Mesenchymal stem cell (in vitro differentiated cells and primary cell): ENCODE measurements at regions not wholly inside any gene's neighbourhood (a gene's known extent, or its start where the extent isn't known, plus 50 kb on each side); places are given as distances from the start of the nearest gene placed in this dataset.

Experiments used
- DNase-seq: peaks from one replicate; pipeline ENCODE4 v3.0.0-alpha.2; 2013
- H2AFZ ChIP-seq: one replicate; pipeline ENCODE4 v1.6.1; 2013; ENCODE audit warnings: low read depth, mild to moderate bottlenecking, control low read depth, inconsistent platforms, low read length, moderate library complexity
- H2AK5ac ChIP-seq: 2 replicates; pipeline ENCODE4 v1.6.1; 2013; ENCODE audit warnings: low read length, moderate library complexity, mild to moderate bottlenecking, inconsistent platforms; ENCODE audit not compliant: severe bottlenecking
- H2BK120ac ChIP-seq: one replicate; pipeline ENCODE4 v1.6.1; 2013; ENCODE audit warnings: low read depth, mild to moderate bottlenecking, inconsistent platforms, low read length, moderate library complexity
- H2BK12ac ChIP-seq, 2 experiments: one replicate each; pipeline ENCODE4 v1.6.1; 2013; ENCODE audit warnings: inconsistent platforms in 2 of 2, low read length in 2 of 2, mild to moderate bottlenecking in 2 of 2, moderate library complexity in 2 of 2, control low read depth in 1 of 2
- H2BK15ac ChIP-seq: one replicate; pipeline ENCODE4 v1.6.1; 2013; ENCODE audit warnings: mild to moderate bottlenecking, low read depth, inconsistent platforms; ENCODE audit not compliant: poor library complexity, severe bottlenecking
- H2BK5ac ChIP-seq: 2 replicates; pipeline ENCODE4 v1.6.1; 2013; ENCODE audit warnings: low read depth, mild to moderate bottlenecking, low read length, control low read depth, inconsistent platforms; ENCODE audit not compliant: poor library complexity, severe bottlenecking
- H3K14ac ChIP-seq, 2 experiments: one replicate each; pipeline ENCODE4 v1.6.1; 2013; ENCODE audit warnings: inconsistent platforms in 2 of 2, low read length in 2 of 2, control low read depth in 1 of 2, mild to moderate bottlenecking in 1 of 2, moderate library complexity in 1 of 2
- H3K18ac ChIP-seq, 2 experiments: one replicate each; pipeline ENCODE4 v1.6.1; 2013; ENCODE audit warnings: inconsistent platforms in 2 of 2, low read length in 2 of 2, control low read depth in 1 of 2, low read depth in 1 of 2, mild to moderate bottlenecking in 1 of 2
- H3K23ac ChIP-seq, 2 experiments: one replicate each; pipeline ENCODE4 v1.6.1; 2013; ENCODE audit warnings: inconsistent platforms in 2 of 2, low read length in 2 of 2, mild to moderate bottlenecking in 2 of 2, moderate library complexity in 2 of 2, control low read depth in 1 of 2
- H3K27ac ChIP-seq: 2 replicates; pipeline ENCODE4 v1.5.1; 2013; ENCODE audit warnings: mild to moderate bottlenecking, moderate library complexity, low read length, control low read depth, inconsistent platforms; ENCODE audit not compliant: poor library complexity, severe bottlenecking
- H3K27me3 ChIP-seq, 2 experiments: 2 replicates each; pipeline versions ENCODE4 v1.6.1 to v1.7.0; 2013; ENCODE audit warnings: low read length in 2 of 2, mild to moderate bottlenecking in 2 of 2, moderate library complexity in 2 of 2, control low read depth in 1 of 2, inconsistent platforms in 1 of 2; ENCODE audit not compliant: control insufficient read depth in 1 of 2, insufficient read depth in 1 of 2
- H3K36me3 ChIP-seq, 2 experiments: 2 replicates each; pipeline versions ENCODE4 v1.6.1 to v1.7.0; 2013; ENCODE audit warnings: low read length in 2 of 2, control low read depth in 1 of 2, inconsistent platforms in 1 of 2, low read depth in 1 of 2, mild to moderate bottlenecking in 1 of 2; ENCODE audit not compliant: insufficient read depth in 2 of 2, control insufficient read depth in 1 of 2
- H3K4ac ChIP-seq, 2 experiments: one replicate each; pipeline ENCODE4 v1.6.1; 2013; ENCODE audit warnings: inconsistent platforms in 2 of 2, low read length in 2 of 2, mild to moderate bottlenecking in 2 of 2, moderate library complexity in 2 of 2, control low read depth in 1 of 2, low read depth in 1 of 2
- H3K4me1 ChIP-seq: 2 replicates; pipeline ENCODE4 v1.6.1; 2013; ENCODE audit warnings: low read depth, low read length, control low read depth; ENCODE audit not compliant: control insufficient read depth, insufficient read depth
- H3K4me2 ChIP-seq: 2 replicates; pipeline ENCODE4 v1.6.1; 2013; ENCODE audit warnings: low read length, mild to moderate bottlenecking, inconsistent platforms; ENCODE audit not compliant: poor library complexity, severe bottlenecking
- H3K4me3 ChIP-seq, 2 experiments: 2 replicates each; pipeline versions ENCODE4 v1.5.1 to v1.7.0; 2013; ENCODE audit warnings: low read length in 2 of 2, mild to moderate bottlenecking in 2 of 2, control low read depth in 1 of 2, low read depth in 1 of 2; ENCODE audit not compliant: insufficient read depth in 1 of 2
- H3K79me1 ChIP-seq: replicated peaks from 2 replicates; pipeline ENCODE4 v1.6.1; 2013; ENCODE audit warnings: mild to moderate bottlenecking, control low read depth, low read length, inconsistent platforms; ENCODE audit not compliant: poor library complexity, severe bottlenecking
- H3K9ac ChIP-seq: 2 replicates; pipeline ENCODE4 v1.7.0; 2013; ENCODE audit warnings: mild to moderate bottlenecking, low read length, moderate library complexity
- H3K9me3 ChIP-seq: 2 replicates; pipeline ENCODE4 v1.7.0; 2013; ENCODE audit warnings: mild to moderate bottlenecking, low read length; ENCODE audit not compliant: control insufficient read depth
- H4K8ac ChIP-seq: one replicate; pipeline ENCODE4 v1.6.1; 2013; ENCODE audit warnings: inconsistent platforms, mild to moderate bottlenecking, low read length, moderate library complexity
- H4K91ac ChIP-seq: one replicate; pipeline ENCODE4 v1.6.1; 2013; ENCODE audit warnings: mild to moderate bottlenecking, low read length, inconsistent platforms
- WGBS: methylation state at CpG from one replicate; pipeline ENCODE4 v1.1.7; 2013; ENCODE audit warnings: mixed read lengths; 5-methylcytosine and 5-hydroxymethylcytosine counted together

- no peak overlapping the region for H4K91ac ChIP-seq
- no peak for DNase-seq
- no peaks in the 10 kb centered on the region for H3K4me1 ChIP-seq
- no peak overlapping the region for H2AFZ ChIP-seq
- no peak overlapping the region for H4K8ac ChIP-seq
- no peak overlapping the region for H3K4ac ChIP-seq
- no peaks in the 10 kb centered on the region for H3K36me3 ChIP-seq
- no peak overlapping the region for H2BK120ac ChIP-seq
- WGBS: 100% methylated on average over 1 of the region's 1 CpG
- no peak overlapping the region for H3K14ac ChIP-seq
- H3K18ac ChIP-seq: no peak overlapping the region
- H3K23ac ChIP-seq: no peak overlapping the region
- H2BK5ac ChIP-seq: no peak overlapping the region
- no peak overlapping the region for H3K4me3 ChIP-seq
- no peaks in the 10 kb centered on the region for H3K79me1 ChIP-seq
- H3K9me3 ChIP-seq: no peaks in the 10 kb centered on the region
- no peaks in the 10 kb centered on the region for H3K27me3 ChIP-seq
- H2BK12ac ChIP-seq: no peak overlapping the region
- no peak overlapping the region for H2BK15ac ChIP-seq
- H3K27ac ChIP-seq: no peak overlapping the region
- H3K9ac ChIP-seq: no peak overlapping the region
- no peak overlapping the region for H2AK5ac ChIP-seq
- no peak overlapping the region for H3K4me2 ChIP-seq
Measured at GRCh38 chr6:68046302-68046701, 588.8 kb upstream of the ADGRB3 start.

- no peak overlapping the region for H3K4ac ChIP-seq
- H3K14ac ChIP-seq: no peak overlapping the region
- no peak overlapping the region for H3K18ac ChIP-seq
- H4K8ac ChIP-seq: no peak overlapping the region
- H3K9me3 ChIP-seq: no peaks in the 10 kb centered on the region
- 93% methylated on average over 2 of the region's 4 CpGs for whole genome bisulfite sequencing
- H3K4me2 ChIP-seq: no peak overlapping the region
- no peaks in the 10 kb centered on the region for H3K79me1 ChIP-seq
- no peaks in the 10 kb centered on the region for H3K27me3 ChIP-seq
- no peaks in the 10 kb centered on the region for H3K4me1 ChIP-seq
- no peak overlapping the region for H2BK5ac ChIP-seq
- no peak overlapping the region for H2BK120ac ChIP-seq
- H3K4me3 ChIP-seq: no peak overlapping the region
- H3K27ac ChIP-seq: no peak overlapping the region
- no peak overlapping the region for H2AFZ ChIP-seq
- DNase-seq: no peak
- H2BK15ac ChIP-seq: no peak overlapping the region
- H2BK12ac ChIP-seq: no peak overlapping the region
- H3K9ac ChIP-seq: no peak overlapping the region
- H4K91ac ChIP-seq: no peak overlapping the region
- H2AK5ac ChIP-seq: no peak overlapping the region
- no peak overlapping the region for H3K23ac ChIP-seq
- no peaks in the 10 kb centered on the region for H3K36me3 ChIP-seq
Measured at GRCh38 chr6:68045193-68045592, 589.9 kb upstream of the ADGRB3 start.

- Histone ChIP-seq H2AK5ac (no peak overlapping the region), H4K91ac (no peak overlapping the region), H3K27ac (no peak overlapping the region), H3K79me1 (no peaks in the 10 kb centered on the region), H3K18ac (no peak overlapping the region), H3K4me2 (no peak overlapping the region), H3K14ac (no peak overlapping the region), H2BK15ac (no peak overlapping the region), H3K27me3 (no peaks in the 10 kb centered on the region), H3K36me3 (no peaks in the 10 kb centered on the region), H3K4ac (no peak overlapping the region), H2BK12ac (no peak overlapping the region), H2BK5ac (no peak overlapping the region), H3K9ac (no peak overlapping the region), H3K4me3 (no peak overlapping the region), H3K9me3 (no peaks in the 10 kb centered on the region), H4K8ac (no peak overlapping the region), H2AFZ (no peak overlapping the region), H3K4me1 (no peaks in the 10 kb centered on the region), H2BK120ac (no peak overlapping the region), H3K23ac (no peak overlapping the region)
- no peak for DNase-seq
Measured at GRCh38 chr6:68044264-68044663, 590.8 kb upstream of the ADGRB3 start.

- Histone ChIP-seq H3K4me1 (no peaks in the 10 kb centered on the region), H3K9me3 (no peaks in the 10 kb centered on the region), H3K79me1 (no peaks in the 10 kb centered on the region), H3K14ac (no peak overlapping the region), H3K4ac (no peak overlapping the region), H2BK120ac (no peak overlapping the region), H3K18ac (no peak overlapping the region), H3K36me3 (no peaks in the 10 kb centered on the region), H3K4me3 (no peak overlapping the region), H4K91ac (no peak overlapping the region), H3K27ac (no peak overlapping the region), H3K27me3 (no peaks in the 10 kb centered on the region), H4K8ac (no peak overlapping the region), H2BK5ac (no peak overlapping the region), H3K23ac (no peak overlapping the region), H3K9ac (no peak overlapping the region), H2AK5ac (no peak overlapping the region), H2BK12ac (no peak overlapping the region), H3K4me2 (no peak overlapping the region), H2AFZ (no peak overlapping the region), H2BK15ac (no peak overlapping the region)
- DNase-seq: no peak
Measured at GRCh38 chr6:68043122-68043398, 592.0 kb upstream of the ADGRB3 start.
